ENCODE measurements at regions not wholly inside any gene's neighbourhood (a gene's known extent, or its start where the extent isn't known, plus 50 kb on each side); places are given as distances from the start of the nearest gene placed in this dataset.
"Not testable (repeated sequence)": the region's sequence is repeated elsewhere in the genome, so short reads cannot be mapped to it uniquely, and the experiment has no call there.

DNA sequence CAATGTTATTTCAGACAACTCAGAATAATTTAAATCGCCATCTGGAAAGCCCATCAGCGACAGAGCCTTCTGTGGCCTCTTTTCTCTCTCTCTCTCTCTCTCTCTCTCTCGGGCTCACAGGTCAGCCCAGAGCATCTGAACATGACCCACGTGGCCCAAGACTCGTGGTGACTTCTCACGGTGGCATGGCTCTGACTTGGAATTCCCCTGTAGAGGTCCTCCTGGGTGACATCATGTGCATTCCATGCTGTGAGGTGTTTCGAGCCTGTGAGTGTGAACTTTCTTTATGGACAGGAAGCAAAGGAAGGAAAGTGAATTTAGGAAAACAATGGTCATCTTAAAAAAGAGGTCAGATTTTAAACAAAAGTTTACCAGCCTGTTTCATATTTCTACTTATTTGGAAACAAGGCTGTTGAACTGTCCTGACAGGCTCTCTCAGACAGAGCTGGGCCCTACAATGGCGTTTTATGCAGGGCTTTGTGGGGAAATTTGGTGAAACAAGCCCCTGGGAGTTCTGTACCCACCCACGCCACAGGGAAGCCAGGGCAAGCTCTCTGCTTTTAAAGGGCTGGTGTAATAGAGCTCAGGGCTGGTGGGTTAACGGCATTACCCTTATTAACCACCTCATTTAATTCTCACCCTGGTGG, 359.7 kb upstream of the ZNF32 start:
- DNase-seq (ENCODE audit: low read depth in 2 of 2) = no peak

- no peak for DNase-seq (ENCODE audit: low read depth in 2 of 2)
Measured at GRCh38 chr10:44006771-44007170, 358.1 kb upstream of the ZNF32 start.

DNA sequence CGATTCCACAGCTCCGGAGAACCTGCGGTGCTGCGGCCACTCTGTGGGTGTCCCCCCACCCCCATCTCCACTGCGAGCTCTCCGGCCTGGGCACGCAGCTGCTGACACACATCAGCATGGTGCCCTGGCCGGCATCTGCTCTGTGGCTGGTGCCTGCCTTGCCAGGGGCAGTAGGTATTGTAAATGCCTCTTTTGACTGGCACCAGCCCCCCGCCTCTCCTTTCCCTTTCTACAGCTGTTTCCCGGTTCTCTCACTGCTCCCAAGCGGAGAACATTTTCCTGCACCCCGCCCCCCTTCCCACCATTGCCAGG, 357.1 kb upstream of the ZNF32 start:
- DNase-seq (ENCODE audit: low read depth in 2 of 2) = no peak

DNA sequence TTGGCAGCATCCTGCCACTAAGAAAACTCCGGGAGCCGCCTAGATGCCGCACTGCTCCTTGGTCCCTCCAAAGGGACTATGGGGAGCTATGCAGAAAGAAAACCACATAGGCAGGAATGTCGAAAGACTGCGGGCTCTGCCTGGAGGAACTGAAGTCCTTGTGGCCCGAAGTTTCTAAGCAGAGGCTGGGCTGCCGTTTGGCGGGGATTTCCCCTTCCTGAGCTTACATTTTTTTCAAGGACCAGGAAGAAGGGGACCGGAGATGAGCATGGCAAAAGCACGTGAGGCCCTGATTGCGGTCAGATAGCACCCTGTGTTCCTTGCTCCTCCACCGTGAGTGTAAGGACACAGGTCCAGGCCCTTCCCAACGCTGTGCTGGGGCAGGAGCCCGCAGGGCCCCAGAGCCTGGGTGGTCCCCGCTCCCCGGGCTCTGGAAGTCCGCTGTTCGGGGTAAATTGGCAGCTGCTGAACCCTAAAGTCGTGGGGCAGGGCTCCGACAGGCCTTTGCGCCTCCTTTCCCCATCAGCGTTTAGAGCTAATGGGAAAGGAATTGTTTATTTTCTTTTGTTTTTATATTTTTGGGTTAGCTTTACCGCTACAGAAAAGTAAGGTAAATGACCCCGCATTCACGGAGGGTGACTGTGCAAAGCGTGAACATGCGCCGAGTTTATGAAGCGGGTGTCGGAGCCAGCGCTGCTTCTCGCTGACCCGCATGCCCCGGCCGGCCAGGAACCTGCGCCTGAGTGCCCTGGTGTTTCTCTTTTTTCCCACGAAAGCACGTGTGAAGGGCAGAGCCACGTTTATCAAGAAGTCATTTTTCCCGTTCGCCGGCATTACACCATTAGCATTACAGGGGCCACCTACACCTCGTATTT, 356.5 kb upstream of the ZNF32 start:
- no peak for DNase-seq (ENCODE audit: low read depth in 2 of 2)

DNA sequence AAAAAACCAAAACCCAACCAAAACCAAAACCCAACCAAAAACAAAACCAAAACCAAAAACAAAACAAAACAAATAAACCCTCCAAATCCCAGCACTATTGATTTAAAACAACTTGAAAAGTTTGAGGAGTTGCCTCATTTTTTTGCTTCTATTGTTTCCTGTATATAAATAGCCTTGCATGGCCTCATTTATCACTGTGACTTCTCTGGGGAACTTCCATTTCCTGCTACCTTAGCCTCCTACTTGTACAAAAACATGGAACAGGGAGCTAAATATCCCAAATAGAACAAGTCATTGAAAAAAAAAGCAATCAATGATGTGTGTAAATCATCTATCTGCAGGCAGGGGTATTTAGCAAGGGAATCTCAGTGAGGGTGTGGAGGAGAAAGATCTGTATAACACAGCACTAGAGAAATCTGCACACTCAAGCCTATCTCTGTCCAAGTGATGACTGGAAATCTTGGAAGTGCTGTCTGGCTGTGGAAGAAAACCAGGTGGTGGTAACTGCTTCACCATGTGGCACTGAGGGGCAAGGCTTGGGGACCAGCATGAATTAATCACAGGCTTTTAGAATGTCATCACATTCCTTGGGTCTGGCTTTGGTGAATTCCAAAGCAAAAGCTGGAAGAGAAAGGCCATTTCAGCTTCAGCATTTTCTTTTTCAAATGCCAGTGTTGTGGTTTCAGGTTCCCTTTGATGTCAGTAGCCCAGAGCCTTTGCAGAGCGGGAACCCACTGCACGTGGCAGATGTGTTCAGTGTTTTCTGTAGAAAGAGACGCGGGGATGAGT, 349.5 kb upstream of the ZNF32 start:
- DNase-seq (ENCODE audit: low read depth in 2 of 2) = no peak

GRCh38 chr10:43997330-43997729, 348.6 kb upstream of the ZNF32 start:
- DNase-seq (ENCODE audit: low read depth in 2 of 2) = no peak

DNA sequence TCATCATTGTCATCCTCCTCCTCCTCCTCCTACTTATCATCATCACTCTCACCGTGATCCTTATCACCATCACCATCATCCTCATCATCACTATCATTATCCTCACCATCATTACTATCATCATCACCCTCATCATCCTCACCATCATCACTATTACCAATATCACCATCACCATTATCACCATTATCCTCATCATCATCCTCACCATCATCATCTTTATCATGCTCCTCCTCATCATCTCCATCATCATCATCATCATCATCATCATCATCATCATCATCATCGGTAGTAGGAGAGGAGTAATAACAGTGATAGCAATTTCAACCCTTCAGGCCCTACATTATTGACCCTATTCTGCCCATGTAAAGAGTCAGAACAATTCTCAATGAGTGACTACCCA, 345.9 kb upstream of the ZNF32 start:
- no peak for DNase-seq (ENCODE audit: low read depth in 2 of 2)

DNA sequence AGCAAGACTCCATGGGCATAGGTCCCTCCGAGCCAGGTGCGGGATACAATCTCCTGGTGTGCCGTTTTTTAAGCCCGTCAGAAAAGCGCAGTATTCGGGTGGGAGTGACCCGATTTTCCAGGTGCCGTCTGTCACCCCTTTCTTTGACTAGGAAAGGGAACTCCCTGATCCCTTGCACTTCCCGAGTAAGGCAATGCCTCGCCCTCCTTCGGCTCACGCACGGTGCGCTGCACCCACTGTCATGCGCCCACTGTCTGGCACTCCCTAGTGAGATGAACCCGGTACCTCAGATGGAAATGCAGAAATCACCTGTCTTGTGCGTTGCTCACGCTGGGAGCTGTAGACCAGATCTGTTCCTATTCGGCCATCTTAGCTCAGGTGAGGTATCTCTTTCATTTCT, 344.1 kb upstream of the ZNF32 start:
- DNase-seq (ENCODE audit: low read depth in 2 of 2) = not testable (repeated sequence)

- DNase-seq (ENCODE audit: low read depth in 2 of 2) = no peak
Measured at GRCh38 chr10:43986374-43986773, 337.7 kb upstream of the ZNF32 start.

DNA sequence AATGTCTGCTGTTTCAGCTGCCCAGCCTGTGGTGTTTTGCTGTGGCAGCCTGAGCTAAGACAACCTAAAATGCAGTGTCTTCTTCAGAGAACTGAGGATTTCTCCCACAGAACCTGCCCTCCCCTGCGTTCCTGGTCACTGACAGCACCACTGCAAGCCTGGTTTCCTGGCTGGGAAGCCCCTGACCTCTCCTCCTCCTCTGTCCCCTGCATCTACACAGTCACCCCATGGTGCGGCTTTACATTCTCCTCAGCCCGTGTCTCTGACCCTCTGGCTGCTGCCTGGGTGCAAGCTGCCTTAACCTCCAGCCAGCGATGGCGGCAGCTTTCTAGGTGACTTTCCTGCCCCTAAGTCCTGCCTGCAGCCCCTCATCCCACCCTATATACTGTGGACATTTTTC, 337.3 kb upstream of the ZNF32 start:
- DNase-seq (ENCODE audit: low read depth in 2 of 2) = no peak

- DNase-seq (ENCODE audit: low read depth in 2 of 2) = no peak
Measured at GRCh38 chr10:43983856-43984271, 335.2 kb upstream of the ZNF32 start.

DNA sequence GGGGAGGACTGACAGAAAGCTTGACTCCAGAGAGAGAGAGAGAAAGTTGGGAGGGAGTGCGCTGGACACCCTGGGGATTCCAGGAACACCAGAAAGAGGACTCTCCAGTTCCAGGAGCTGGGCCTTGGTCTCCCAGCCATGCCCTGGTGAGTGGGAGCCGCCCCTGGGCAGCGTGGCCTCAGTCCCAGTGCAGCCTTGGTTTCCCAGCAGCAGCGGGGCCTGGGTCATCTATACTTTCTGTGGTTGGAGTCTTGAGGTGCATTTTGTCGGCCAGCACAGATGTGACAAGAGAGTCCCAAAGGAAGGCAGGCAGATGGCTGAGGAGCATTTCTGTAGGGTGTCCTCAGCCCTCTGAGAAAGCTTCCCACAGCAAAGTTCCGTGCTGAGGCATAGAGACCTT, 334.7 kb upstream of the ZNF32 start:
- no peak for DNase-seq (ENCODE audit: low read depth in 2 of 2)

- DNase-seq (ENCODE audit: low read depth in 2 of 2) = no peak
Measured at GRCh38 chr10:43982250-43982649, 333.6 kb upstream of the ZNF32 start.

DNA sequence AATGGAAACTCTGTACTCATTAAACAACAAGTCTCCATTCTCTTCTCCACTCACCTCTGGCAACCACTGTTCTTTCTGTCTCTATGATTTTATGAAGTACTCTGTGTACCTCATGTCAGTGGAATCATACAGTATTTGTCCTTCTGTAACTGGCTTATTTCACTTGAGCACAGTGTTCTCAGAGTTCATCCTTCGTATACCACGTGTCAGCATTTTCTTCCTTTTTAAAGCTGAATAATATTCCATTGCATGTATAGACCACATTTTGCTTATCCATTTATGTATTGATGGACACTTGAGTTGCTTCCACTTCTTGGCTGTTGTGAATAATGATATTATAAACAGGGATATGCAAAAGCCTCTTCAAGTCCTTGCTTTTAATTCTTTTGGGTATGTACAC, 333.0 kb upstream of the ZNF32 start:
- no peak for DNase-seq (ENCODE audit: low read depth in 2 of 2)

GRCh38 chr10:43981232-43981631, 332.6 kb upstream of the ZNF32 start:
- DNase-seq (ENCODE audit: low read depth in 2 of 2) = no peak

DNA sequence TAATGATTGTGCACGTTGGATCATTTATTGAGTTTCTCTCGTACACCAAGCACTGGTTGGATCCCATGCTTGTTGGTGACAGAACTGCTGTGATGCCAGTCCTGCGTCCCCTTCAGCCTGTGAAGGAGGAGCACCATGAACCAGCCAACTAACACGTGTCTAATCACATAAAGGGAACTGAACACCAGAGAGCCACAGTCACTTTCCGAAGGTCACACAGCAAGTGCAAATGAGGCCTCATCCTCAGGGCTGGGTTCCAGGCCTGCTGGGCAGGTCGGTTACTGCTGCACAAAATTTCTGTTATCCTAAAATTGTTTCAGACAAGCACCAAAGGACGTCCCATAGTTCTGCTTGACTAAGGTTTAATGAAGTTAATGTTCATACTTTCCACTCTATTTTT, 332.0 kb upstream of the ZNF32 start:
- DNase-seq (ENCODE audit: low read depth in 2 of 2) = no peak

DNA sequence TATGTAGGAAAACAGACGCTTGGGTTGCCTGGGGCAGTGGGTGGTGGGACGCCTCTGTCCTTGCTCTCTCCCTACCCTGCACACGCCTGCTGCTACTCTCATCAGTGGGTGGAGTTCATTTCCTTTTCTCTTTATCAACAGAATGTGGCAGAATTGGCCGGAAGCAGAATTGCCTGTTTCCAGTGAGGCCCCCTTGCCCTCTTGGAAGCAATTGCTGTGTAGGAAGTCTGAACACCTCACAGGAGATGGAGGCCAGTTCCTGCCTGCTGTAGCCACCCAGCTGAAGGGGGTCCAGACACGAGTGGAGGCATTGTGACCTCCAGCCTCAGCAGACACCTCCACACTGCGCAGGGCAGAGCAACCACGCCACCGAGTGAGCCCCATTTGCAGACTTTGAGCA, 331.6 kb upstream of the ZNF32 start:
- no peak for DNase-seq (ENCODE audit: low read depth in 2 of 2)

DNA sequence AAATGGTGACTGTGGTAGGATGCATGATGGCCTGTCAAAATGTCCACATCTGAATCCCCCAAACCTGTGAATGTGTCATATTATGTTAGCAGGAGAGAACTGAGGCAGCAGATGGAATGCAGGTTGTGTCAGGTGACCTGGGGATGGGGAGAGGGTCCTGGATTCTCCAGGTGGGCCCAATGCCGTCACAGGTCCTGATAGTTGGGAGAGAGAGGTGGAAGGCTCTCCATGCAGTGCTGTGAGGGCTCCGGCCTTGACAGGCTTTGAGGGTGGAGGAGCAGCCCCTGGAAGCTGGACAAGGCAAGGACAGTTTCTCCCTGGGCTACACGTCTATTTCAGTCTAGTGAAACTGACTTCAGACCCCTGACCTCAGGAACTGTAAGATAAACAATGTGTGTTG, 330.9 kb upstream of the ZNF32 start:
- DNase-seq (ENCODE audit: low read depth in 2 of 2) = no peak

DNA sequence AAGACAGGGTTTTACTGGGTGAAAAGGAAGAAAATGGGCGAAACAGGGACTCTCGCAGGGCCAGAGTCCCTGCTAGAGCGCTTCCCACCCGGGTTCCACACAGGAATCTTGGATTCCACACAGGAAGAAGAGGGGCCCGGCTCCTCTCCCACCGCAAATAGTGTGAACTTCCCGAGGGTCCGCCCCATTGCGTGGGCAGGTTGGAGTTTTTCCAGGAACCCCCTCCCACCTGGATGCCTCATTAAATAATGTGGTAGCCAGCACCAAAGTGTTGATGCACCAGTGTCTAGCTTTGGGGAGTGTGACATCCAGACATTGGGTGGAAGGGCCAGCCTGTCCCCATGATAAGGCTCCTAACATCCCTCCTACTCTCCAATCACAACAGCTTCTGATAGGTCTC, 330.3 kb upstream of the ZNF32 start:
- DNase-seq (ENCODE audit: low read depth in 2 of 2) = no peak

DNA sequence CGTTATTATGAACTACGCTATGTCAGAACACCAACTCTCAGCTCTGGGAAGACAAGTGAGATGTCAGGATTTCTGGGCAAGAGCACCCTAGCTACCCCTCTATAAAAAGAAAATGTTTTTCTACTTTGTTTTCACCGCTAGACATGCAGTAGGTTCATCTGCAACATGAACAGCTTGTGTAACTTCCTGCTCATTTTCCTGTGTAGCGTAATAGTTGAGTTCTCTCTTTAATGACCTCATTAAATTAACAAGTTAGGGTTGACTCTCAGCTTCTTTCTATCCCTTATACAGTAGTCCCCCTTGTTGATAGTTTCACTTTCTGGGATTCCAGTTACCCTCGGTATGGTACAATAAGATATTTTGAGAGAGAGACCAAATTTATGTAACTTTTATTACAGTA, 329.4 kb upstream of the ZNF32 start:
- DNase-seq (ENCODE audit: low read depth in 2 of 2) = no peak

DNA sequence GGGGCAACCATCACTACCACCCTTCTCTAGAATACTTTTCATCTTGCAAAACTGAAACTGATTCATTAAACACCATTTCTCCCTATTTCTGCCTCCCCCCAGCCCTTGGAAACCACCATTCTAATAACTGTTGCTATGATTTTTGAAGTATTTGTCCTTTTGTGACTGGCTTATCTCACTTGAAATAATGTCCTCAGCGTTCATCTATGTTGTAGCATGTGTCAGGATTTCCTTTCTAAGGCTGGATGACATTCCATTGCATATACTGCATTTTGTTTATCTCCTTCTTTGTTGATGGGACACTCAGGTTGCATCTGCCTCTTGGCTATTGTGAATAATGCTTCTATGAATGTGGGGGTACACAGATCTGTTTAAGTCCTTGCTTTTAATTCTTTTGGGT, 327.6 kb upstream of the ZNF32 start:
- no peak for DNase-seq (ENCODE audit: low read depth in 2 of 2)

DNA sequence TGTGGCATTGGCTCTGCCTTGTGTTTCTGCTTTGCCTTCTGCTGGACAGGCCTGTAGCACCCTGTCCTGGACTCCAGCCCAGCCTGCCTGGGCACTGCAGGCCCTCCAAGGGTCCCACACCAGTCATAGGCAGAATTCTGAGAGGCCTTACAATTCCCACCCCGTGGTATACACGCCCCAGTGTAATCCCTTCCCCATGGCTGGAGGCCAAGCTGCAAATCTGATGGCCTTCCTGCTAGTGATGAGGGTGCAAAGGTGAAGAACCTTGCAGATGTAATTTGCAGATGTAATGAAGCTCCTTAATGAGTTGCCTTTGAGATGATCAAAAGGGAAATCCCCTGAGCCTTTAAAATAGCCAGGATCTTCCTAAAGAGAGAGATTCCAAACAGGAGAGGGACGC, 325.1 kb upstream of the ZNF32 start:
- DNase-seq (ENCODE audit: low read depth in 2 of 2) = no peak
